ENCODE measurements at regions not wholly inside any gene's neighbourhood (a gene's known extent, or its start where the extent isn't known, plus 50 kb on each side); places are given as distances from the start of the nearest gene placed in this dataset.

DNA sequence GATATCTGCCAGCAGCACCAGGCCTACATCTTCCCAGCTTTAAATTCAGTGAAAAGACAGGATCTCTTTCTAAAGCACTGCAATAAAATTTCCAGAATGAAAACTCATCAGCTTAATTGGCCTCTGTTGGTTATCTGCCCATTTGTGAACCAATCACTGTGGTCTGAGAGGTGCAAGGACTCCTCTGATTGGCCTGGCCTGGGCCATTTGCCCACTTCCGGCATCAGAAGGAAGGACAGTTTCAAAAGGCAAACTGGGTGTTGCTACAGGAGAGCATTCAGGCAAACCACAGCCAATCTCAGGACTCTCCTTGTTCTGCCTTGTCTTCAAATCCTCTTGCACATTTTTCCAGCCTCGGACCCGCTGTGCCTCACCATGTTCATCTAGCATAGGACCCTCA lies 163.9 kb upstream of the CCDC150 start:
- DNase-seq: no peak
- Histone ChIP-seq H3K4me3 (no peak overlapping the region), H3K9me3 (no peaks in the 10 kb centered on the region), H3K36me3 (no peaks in the 10 kb centered on the region), H3K27me3 (no peaks in the 10 kb centered on the region), H3K27ac (no peak overlapping the region), H3K4me1 (peaks cover 0 to 16% (median 0%) of the 10 kb centered on the region in 4 donors)
- intact Hi-C loops (cut with DNase I; ENCODE audit: low total_unique reads): no loop called here
- TF ChIP-seq, protein P1, sequence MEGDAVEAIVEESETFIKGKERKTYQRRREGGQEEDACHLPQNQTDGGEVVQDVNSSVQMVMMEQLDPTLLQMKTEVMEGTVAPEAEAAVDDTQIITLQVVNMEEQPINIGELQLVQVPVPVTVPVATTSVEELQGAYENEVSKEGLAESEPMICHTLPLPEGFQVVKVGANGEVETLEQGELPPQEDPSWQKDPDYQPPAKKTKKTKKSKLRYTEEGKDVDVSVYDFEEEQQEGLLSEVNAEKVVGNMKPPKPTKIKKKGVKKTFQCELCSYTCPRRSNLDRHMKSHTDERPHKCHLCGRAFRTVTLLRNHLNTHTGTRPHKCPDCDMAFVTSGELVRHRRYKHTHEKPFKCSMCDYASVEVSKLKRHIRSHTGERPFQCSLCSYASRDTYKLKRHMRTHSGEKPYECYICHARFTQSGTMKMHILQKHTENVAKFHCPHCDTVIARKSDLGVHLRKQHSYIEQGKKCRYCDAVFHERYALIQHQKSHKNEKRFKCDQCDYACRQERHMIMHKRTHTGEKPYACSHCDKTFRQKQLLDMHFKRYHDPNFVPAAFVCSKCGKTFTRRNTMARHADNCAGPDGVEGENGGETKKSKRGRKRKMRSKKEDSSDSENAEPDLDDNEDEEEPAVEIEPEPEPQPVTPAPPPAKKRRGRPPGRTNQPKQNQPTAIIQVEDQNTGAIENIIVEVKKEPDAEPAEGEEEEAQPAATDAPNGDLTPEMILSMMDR (IDR thresholded peaks at IDR 0.05): no peak

DNA sequence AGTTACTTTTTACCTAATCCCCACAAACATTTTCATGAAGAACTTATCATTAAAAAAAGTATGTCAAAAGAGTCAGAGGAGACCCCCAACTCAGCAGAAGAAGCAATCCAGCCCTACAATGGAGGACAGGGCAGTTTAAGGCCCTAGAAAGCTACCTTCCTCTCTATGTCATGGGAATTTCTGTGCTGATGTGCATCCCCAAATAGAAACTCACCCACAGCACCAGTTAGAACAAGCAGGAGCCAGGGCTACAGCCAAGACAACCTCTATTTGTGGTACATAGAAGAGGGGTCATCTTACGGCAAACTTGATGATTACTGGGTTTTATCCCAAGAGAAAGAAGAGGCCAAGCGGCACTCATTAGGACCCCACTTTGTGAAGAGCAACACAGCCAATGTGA lies 160.9 kb upstream of the CCDC150 start:
- Histone ChIP-seq H3K4me1 (peaks cover 0 to 10% (median 0%) of the 10 kb centered on the region in 4 donors), H3K27me3 (no peaks in the 10 kb centered on the region), H3K36me3 (no peaks in the 10 kb centered on the region), H3K9me3 (no peaks in the 10 kb centered on the region), H3K4me3 (no peak overlapping the region), H3K27ac (no peak overlapping the region)
- TF ChIP-seq, protein P1 (IDR thresholded peaks at IDR 0.05): no peak
- no peak for DNase-seq
- intact Hi-C loops (cut with DNase I; ENCODE audit: low total_unique reads): no loop called here

DNA sequence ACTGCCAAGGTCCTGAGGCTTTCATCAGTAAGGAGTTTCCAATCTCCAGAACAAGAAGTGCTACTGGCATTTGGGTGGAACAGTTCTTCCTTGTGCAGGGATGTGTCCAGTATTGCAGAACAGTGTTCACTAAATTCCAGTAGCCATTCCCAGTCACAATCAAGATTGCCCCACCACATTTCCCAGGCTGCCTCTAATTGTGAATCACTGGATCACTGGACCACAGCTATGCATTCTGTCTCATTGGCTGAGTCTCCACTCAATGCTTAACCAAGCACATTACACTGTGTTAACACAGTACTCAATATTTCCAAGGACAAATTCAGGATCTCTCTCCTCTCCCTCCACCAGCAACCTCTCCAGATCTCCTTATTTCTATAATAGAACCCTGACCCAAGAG lies 160.2 kb upstream of the CCDC150 start:
- Histone ChIP-seq H3K4me1 (peaks cover 0 to 6% (median 0%) of the 10 kb centered on the region in 4 donors), H3K27ac (no peak overlapping the region), H3K4me3 (no peak overlapping the region), H3K36me3 (no peaks in the 10 kb centered on the region), H3K27me3 (no peaks in the 10 kb centered on the region), H3K9me3 (no peaks in the 10 kb centered on the region)
- DNase-seq: peak in 1 of 2 donors; percentile 34
- intact Hi-C loops (cut with DNase I; ENCODE audit: low total_unique reads): no loop called here
- TF ChIP-seq, protein P1 (IDR thresholded peaks at IDR 0.05): no peak

DNA sequence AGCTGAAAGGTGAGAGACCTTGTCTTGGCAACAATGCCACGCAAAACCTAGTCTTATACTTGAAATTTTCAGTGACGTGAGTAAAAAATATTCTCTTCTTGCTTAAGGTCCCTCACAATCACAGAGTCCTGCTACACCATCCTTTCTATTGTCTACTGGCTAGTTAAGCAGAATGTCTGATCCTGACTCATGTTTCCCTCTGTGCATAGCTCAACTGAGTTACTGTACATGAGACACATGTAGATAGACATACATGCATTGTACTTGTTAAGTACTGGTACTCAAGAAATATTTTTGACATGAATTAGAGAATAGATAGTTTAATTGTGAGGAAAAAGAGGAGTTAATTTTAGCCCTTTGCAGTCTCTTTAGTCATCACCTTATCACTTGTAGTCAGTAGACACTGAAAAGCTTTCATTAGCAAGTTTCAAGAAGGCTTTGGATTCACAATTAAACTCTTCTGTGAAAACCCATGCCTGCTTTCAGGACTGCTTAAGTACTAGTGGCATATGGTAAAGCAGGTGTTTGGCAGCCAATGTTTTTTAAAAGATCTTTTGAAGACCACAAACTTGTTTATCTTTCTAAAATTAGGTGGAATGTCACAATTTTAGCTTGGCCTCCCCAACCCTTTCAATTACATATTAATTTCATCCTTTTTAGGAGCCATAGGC lies 158.7 kb upstream of the CCDC150 start:
- H3K36me3 ChIP-seq: no peaks in the 10 kb centered on the region
- no peaks in the 10 kb centered on the region for H3K9me3 ChIP-seq
- no peaks in the 10 kb centered on the region for H3K27me3 ChIP-seq
- no peak for DNase-seq
- no peak overlapping the region for H3K27ac ChIP-seq
- no peak overlapping the region for H3K4me3 ChIP-seq
- H3K4me1 ChIP-seq: peaks cover 0 to 6% (median 0%) of the 10 kb centered on the region in 4 donors
- intact Hi-C loops (cut with DNase I; ENCODE audit: low total_unique reads): no loop called here
- TF ChIP-seq, protein P1 (IDR thresholded peaks at IDR 0.05): no peak

DNA sequence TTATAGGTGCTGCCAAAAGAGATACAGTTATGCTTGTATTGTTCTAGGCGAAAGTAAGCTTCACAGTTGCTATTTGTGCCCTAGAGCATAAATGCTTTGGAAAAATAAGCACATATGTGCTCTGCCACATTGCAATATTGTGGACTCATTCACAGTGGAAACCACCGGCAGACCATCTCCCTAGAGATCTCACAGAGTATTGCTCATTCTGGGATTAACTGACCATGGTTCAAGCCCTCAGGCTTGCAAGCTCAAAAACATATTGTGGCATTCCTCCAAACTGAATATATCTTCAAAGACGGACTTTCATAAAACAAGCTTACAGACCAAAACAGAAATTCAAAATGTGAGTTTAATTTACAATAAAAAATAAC lies 158.2 kb upstream of the CCDC150 start:
- TF ChIP-seq, protein P1 (IDR thresholded peaks at IDR 0.05): no peak
- no peak for DNase-seq
- intact Hi-C loops (cut with DNase I; ENCODE audit: low total_unique reads): no loop called here
- Histone ChIP-seq H3K4me3 (no peak overlapping the region), H3K9me3 (no peaks in the 10 kb centered on the region), H3K27ac (no peak overlapping the region), H3K27me3 (no peaks in the 10 kb centered on the region), H3K36me3 (no peaks in the 10 kb centered on the region), H3K4me1 (peaks cover 0 to 6% (median 0%) of the 10 kb centered on the region in 4 donors)

Data from tibial artery (tissue), 4 donors.